ENCODE measurements at regions not wholly inside any gene's neighbourhood (a gene's known extent, or its start where the extent isn't known, plus 50 kb on each side); places are given as distances from the start of the nearest gene placed in this dataset.

GRCh38 chr6:167756597-167756996, 70.1 kb upstream of the AFDN start:
- intact Hi-C loops (cut with micrococcal nuclease), result no loop called here
- no peaks in the 10 kb centered on the region for H3K4me1 Mint-ChIP-seq
- no peaks in the 10 kb centered on the region for H3K36me3 Mint-ChIP-seq (ENCODE audit: low read depth)
- peaks cover 12% of the 10 kb centered on the region for H3K27me3 Mint-ChIP-seq
- H3K27ac Mint-ChIP-seq, result no peak overlapping the region
- no peaks in the 10 kb centered on the region for H3K9me3 Mint-ChIP-seq
- DNase-seq, result no peak
- H3K4me3 Mint-ChIP-seq, result no peak overlapping the region

DNA sequence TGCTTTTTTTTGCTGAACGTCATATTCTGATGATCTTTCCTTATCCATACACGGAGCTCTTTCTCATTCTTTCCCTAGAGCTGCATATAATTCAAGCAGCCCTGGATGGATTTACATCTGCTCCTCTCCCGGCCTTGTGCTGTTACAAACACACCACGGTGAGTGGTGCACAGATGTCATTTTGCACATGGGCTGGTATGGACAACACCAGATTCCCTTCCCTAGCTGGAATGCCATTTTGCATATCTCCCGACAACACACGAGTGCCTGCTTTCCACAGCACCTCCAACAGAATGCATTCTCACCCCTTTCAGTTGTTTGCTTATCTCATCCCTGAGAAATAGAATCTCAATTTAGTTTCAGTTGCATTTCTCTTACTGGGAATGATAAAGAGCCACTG, 69.5 kb upstream of the AFDN start:
- no peak overlapping the region for H3K4me3 Mint-ChIP-seq
- intact Hi-C loops (cut with micrococcal nuclease), result no loop called here
- no peaks in the 10 kb centered on the region for H3K36me3 Mint-ChIP-seq (ENCODE audit: low read depth)

GRCh38 chr6:167757821-167758220, 68.9 kb upstream of the AFDN start:
- intact Hi-C loops (cut with micrococcal nuclease), result no loop called here
- no peak overlapping the region for H3K4me3 Mint-ChIP-seq
- H3K4me1 Mint-ChIP-seq, result no peaks in the 10 kb centered on the region
- DNase-seq, result no peak
- H3K27ac Mint-ChIP-seq, result no peak overlapping the region
- H3K9me3 Mint-ChIP-seq, result no peaks in the 10 kb centered on the region
- H3K36me3 Mint-ChIP-seq (ENCODE audit: low read depth), result no peaks in the 10 kb centered on the region
- H3K27me3 Mint-ChIP-seq, result peaks cover 2% of the 10 kb centered on the region

More for the DNA sequence above, 69.5 kb upstream of the AFDN start:
- Mint-ChIP-seq H3K9me3 (no peaks in the 10 kb centered on the region), H3K27ac (no peak overlapping the region), H3K4me1 (no peaks in the 10 kb centered on the region), H3K27me3 (peaks cover 6% of the 10 kb centered on the region)
- no peak for DNase-seq

DNA sequence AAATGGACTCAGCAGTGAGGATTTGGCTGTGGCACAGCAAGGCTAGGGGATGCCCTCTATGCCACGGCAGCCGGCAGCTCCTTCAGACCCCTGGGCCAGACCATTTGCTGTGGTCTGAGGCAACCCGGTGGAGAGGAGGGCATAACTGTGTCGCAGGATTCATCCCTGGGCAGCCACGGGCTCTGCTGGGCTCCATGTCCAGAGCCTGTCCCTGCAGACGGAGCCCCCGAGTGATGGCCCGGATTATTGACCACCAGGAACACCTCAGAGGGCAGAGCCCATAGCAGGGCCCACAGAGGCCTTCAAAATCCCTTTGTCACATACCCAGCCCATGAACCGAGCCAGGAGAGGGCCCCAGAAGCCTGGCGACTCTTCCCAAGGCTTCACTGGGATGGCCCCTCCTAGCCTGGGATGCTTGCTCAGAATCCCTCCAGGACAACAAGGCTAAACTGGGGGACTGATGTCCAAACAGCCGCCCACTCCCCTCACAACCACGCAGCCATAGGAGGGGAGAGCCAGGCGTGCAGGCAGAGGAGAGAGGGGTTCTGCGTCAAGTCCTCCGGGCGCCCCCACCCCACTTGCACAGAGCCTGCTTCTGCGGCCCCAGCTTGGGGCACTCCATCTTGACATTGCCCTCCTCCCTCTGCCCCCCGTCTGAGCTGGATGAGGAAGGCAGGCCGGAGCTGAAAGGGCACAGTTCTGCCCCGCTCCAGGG, 68.2 kb upstream of the AFDN start:
- Mint-ChIP-seq H3K27me3 (peaks cover 2% of the 10 kb centered on the region), H3K4me3 (no peak overlapping the region), H3K27ac (no peak overlapping the region), H3K4me1 (no peaks in the 10 kb centered on the region), H3K9me3 (no peaks in the 10 kb centered on the region), H3K36me3 (ENCODE audit: low read depth) (no peaks in the 10 kb centered on the region)
- DNase-seq, result no peak
- intact Hi-C loops (cut with micrococcal nuclease), result no loop called here

- no peaks in the 10 kb centered on the region for H3K4me1 Mint-ChIP-seq
- H3K9me3 Mint-ChIP-seq, result no peaks in the 10 kb centered on the region
- DNase-seq, result no peak
- no peaks in the 10 kb centered on the region for H3K36me3 Mint-ChIP-seq (ENCODE audit: low read depth)
- H3K4me3 Mint-ChIP-seq, result no peak overlapping the region
- no peak overlapping the region for H3K27ac Mint-ChIP-seq
- peaks cover 2% of the 10 kb centered on the region for H3K27me3 Mint-ChIP-seq
- intact Hi-C loops (cut with micrococcal nuclease), result no loop called here
Observed at GRCh38 chr6:167759206-167759605, 67.5 kb upstream of the AFDN start.

- Mint-ChIP-seq H3K27me3 (peaks cover 4% of the 10 kb centered on the region), H3K36me3 (ENCODE audit: low read depth) (no peaks in the 10 kb centered on the region), H3K4me1 (no peaks in the 10 kb centered on the region), H3K4me3 (no peak overlapping the region), H3K27ac (no peak overlapping the region), H3K9me3 (no peaks in the 10 kb centered on the region)
- DNase-seq, result no peak
- intact Hi-C loops (cut with micrococcal nuclease), result no loop called here
Observed at GRCh38 chr6:167759912-167760311, 66.8 kb upstream of the AFDN start.

GRCh38 chr6:167760979-167761793, 65.5 kb upstream of the AFDN start:
- Mint-ChIP-seq H3K4me3 (no peak overlapping the region), H3K4me1 (no peaks in the 10 kb centered on the region), H3K27ac (no peak overlapping the region), H3K9me3 (no peaks in the 10 kb centered on the region), H3K36me3 (ENCODE audit: low read depth) (no peaks in the 10 kb centered on the region), H3K27me3 (peaks cover 4% of the 10 kb centered on the region)
- DNase-seq, result no peak
- intact Hi-C loops (cut with micrococcal nuclease), result no loop called here

DNA sequence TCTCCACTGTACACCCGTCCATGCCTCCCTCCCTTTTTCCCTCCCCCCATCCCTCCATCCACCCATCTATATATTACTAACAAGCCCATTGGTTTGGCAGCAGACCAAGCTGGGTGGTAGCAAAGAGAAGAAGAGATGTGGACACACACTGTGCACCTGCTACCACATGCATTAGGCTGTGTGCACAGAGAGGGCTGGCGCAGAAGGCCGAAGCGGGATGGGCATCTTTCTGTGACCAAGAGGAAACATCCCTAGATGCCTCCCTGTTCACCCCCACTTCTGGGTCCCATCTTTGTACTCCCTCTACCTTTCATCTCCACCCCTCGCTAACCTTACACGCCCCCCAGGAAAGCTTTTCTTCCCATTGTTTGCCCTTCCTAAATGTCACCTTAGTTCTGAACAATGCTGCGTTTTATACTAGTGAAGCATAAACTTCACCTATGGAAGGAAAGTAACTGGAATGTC, 64.9 kb upstream of the AFDN start:
- Mint-ChIP-seq H3K27ac (no peak overlapping the region), H3K36me3 (ENCODE audit: low read depth) (no peaks in the 10 kb centered on the region), H3K9me3 (no peaks in the 10 kb centered on the region), H3K4me3 (no peak overlapping the region), H3K27me3 (peaks cover 4% of the 10 kb centered on the region), H3K4me1 (no peaks in the 10 kb centered on the region)
- no peak for DNase-seq
- intact Hi-C loops (cut with micrococcal nuclease), result no loop called here

DNA sequence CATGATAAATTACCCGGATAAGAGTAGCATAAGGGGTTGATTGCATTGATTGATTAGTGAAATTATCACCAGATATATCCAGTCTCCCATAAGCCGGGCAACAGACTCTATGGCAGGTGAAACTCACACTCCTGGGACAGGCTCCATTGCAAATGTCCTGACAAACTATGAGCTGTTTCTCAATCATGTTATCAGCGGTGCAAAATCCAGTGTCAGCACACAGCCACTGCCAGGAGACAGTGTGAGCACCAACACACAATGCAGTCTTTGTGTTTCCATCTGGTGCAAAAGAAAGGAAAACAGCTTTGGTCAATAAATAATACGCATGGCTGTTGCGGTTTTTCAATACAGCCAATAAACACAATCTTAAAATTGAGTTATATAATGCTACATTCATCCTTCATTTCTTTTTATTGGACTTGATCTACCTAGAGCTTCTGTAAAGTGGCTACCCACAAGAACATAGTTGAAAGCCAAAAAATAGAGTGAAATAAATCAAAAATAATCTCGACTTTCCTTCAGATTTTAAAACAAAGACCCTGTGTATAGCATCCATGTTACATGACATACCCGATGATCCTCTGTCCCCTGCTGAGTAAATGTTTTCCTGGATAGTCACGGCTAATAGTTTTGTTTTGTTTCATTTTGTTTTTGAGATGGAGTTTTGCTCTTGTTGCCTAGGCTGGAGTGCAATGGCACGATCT, 64.3 kb upstream of the AFDN start:
- Mint-ChIP-seq H3K36me3 (ENCODE audit: low read depth) (no peaks in the 10 kb centered on the region), H3K4me3 (no peak overlapping the region), H3K27ac (no peak overlapping the region), H3K4me1 (no peaks in the 10 kb centered on the region), H3K27me3 (peaks cover 4% of the 10 kb centered on the region), H3K9me3 (no peaks in the 10 kb centered on the region)
- intact Hi-C loops (cut with micrococcal nuclease), result no loop called here
- no peak for DNase-seq

DNA sequence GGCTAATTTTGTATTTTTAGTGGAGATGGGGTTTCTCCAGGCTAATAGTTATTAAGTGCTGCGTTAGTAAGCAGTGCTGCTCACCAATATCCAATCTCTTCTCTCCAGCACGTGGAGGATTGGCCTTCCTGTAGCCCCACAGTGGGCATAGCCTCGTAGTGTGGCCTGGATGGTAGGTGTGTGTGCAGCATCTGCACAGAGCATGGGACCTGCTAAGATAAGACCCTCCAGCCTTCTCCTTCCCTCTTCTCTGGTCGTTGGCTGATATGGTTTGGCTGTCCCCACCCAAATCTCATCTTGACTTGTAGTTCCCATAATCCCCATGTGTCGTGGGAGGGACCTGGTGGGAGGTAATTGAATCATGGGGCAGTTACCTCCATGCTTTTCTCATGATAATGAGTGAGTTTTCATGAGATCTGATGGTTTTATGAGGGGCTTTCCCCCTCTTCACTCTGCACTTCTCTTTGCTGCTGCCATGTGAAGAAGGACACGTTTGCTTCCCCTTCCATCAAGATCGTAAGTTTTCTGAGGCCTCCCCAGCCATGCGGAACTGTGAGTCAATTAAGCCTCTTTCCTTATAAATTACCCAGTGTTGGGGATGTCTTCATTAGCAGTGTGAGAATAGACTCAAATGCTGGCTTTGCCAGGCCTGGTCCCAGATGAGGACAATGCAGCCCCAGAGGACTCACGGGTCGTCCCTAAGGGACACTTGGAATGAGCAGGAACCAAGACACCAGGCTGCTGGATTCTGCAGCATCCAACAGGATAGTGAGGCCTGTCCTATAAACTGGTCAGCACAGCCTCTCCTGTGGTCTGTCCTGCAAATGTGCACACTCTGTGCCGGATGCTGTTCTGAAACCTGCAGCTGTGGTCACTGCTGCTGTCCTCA, 63.4 kb upstream of the AFDN start:
- no peaks in the 10 kb centered on the region for H3K36me3 Mint-ChIP-seq (ENCODE audit: low read depth)
- no peak for DNase-seq
- no peaks in the 10 kb centered on the region for H3K4me1 Mint-ChIP-seq
- no peak overlapping the region for H3K4me3 Mint-ChIP-seq
- H3K27ac Mint-ChIP-seq, result no peak overlapping the region
- peaks cover 4% of the 10 kb centered on the region for H3K27me3 Mint-ChIP-seq
- intact Hi-C loops (cut with micrococcal nuclease), result no loop called here
- H3K9me3 Mint-ChIP-seq, result no peaks in the 10 kb centered on the region

GRCh38 chr6:167764215-167764614, 62.5 kb upstream of the AFDN start:
- intact Hi-C loops (cut with micrococcal nuclease), result no loop called here
- Mint-ChIP-seq H3K27ac (no peak overlapping the region), H3K36me3 (ENCODE audit: low read depth) (no peaks in the 10 kb centered on the region), H3K9me3 (no peaks in the 10 kb centered on the region), H3K27me3 (peaks cover 4% of the 10 kb centered on the region), H3K4me1 (no peaks in the 10 kb centered on the region), H3K4me3 (no peak overlapping the region)
- DNase-seq, result no peak

DNA sequence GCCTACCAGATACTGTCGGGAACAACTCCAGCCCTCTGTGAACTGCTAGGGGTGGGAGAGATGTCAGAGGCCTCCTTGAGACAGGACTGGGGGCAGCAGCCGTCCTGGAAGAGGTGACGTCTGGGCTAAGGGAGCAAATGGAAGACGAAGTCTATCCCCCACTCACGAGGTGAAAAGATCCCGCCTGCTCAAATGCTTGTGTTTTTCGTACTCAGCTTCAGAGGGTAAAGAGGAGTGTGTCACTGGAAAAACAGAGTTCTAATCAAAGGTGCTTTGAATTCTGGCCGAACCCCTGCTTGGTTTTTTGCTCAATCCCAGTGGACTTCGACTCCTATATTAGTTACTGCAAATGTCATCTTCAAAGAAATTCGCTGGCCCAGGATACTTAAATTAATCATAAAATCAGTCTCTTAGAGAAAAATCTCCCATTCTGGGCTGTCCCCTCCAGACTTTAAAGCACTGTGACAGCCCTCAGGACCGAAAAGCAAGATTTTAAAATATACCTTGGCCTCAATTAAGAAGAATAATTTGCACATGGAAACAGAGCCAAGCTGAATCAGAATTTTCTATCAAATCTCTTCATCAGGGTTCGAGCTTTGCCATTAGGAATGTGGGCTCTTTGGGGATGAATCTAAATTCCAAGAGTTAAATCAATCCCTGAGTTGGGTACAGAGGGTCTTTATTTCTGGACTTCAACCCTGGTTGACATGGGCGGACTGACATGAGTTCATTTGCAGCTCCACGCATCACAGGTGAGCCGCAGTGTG, 61.8 kb upstream of the AFDN start:
- H3K4me3 Mint-ChIP-seq, result no peak overlapping the region
- no peaks in the 10 kb centered on the region for H3K36me3 Mint-ChIP-seq (ENCODE audit: low read depth)
- H3K27ac Mint-ChIP-seq, result no peak overlapping the region
- peaks cover 1% of the 10 kb centered on the region for H3K27me3 Mint-ChIP-seq
- intact Hi-C loops (cut with micrococcal nuclease), result no loop called here
- H3K4me1 Mint-ChIP-seq, result no peaks in the 10 kb centered on the region
- DNase-seq, result no peak
- H3K9me3 Mint-ChIP-seq, result no peaks in the 10 kb centered on the region

All from activated CD4-positive, alpha-beta T cell treated with anti-CD3 and anti-CD28 coated beads, Interleukin-2, amount 10 ng/mL, durations not matched to agents 24 days and 14 days (primary cell).